ENCODE measurements at regions not wholly inside any gene's neighbourhood (a gene's known extent, or its start where the extent isn't known, plus 50 kb on each side); places are given as distances from the start of the nearest gene placed in this dataset.

DNA sequence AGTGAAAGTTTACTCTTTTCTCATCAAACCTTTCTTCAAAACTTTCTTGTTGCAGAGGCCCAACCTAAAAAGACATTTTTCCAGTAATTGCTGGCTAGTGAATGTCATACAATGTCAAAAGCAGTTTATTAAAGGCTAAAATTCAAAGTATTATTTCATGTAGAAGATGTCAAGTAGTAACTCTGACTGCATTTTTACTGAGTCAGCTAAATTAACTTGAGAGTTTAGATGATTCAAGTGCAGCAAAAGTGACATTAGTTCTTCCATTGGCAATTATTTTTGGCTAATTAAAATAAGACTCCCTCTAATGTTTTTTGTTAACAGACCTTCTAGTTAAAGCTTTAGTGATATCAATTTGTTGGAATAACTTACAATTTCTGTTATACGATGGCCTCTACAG lies 1438.5 kb downstream of the GRIK2 start:
- Histone ChIP-seq H3K27ac (ENCODE audit: low read length) (no peak overlapping the region), H3K27me3 (ENCODE audit: insufficient read depth, low read depth, low read length) (no peaks in the 10 kb centered on the region), H3K9me2 (ENCODE audit: insufficient read depth, low read length) (no peaks in the 10 kb centered on the region), H2AFZ (ENCODE audit: low read depth, low read length) (no peak overlapping the region), H3K4me3 (ENCODE audit: low read length) (no peak overlapping the region), H3K4me2 (ENCODE audit: low read length) (no peak overlapping the region), H4K20me1 (ENCODE audit: insufficient read depth) (no peaks in the 10 kb centered on the region), H3K36me3 (ENCODE audit: insufficient read depth, low read length) (no peaks in the 10 kb centered on the region), H3F3A (ENCODE audit: insufficient read depth, low read length, poor library complexity, severe bottlenecking) (no peaks in the 10 kb centered on the region), H3K79me2 (replicated peaks; ENCODE audit: insufficient read depth, low read length) (no peaks in the 10 kb centered on the region), H3K9me3 (ENCODE audit: low read length) (peaks cover 3% of the 10 kb centered on the region), H3K9ac (ENCODE audit: low read length) (no peak overlapping the region)
- TF ChIP-seq, protein P1, sequence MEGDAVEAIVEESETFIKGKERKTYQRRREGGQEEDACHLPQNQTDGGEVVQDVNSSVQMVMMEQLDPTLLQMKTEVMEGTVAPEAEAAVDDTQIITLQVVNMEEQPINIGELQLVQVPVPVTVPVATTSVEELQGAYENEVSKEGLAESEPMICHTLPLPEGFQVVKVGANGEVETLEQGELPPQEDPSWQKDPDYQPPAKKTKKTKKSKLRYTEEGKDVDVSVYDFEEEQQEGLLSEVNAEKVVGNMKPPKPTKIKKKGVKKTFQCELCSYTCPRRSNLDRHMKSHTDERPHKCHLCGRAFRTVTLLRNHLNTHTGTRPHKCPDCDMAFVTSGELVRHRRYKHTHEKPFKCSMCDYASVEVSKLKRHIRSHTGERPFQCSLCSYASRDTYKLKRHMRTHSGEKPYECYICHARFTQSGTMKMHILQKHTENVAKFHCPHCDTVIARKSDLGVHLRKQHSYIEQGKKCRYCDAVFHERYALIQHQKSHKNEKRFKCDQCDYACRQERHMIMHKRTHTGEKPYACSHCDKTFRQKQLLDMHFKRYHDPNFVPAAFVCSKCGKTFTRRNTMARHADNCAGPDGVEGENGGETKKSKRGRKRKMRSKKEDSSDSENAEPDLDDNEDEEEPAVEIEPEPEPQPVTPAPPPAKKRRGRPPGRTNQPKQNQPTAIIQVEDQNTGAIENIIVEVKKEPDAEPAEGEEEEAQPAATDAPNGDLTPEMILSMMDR (IDR thresholded peaks at IDR 0.05; ENCODE audit: poor library complexity, severe bottlenecking): no peak
- no peak for TF ChIP-seq EZH2 (IDR thresholded peaks at IDR 0.05; ENCODE audit: borderline replicate concordance, insufficient read depth, low read length, poor library complexity, severe bottlenecking)
- TF ChIP-seq TAF1 (IDR thresholded peaks at IDR 0.05; ENCODE audit: low read depth): no peak
- TF ChIP-seq RAD21 (conservative IDR thresholded peaks at IDR 0.05): no peak
- no peak for TF ChIP-seq POLR2AphosphoS5 (IDR thresholded peaks at IDR 0.05)
- no peak for TF ChIP-seq SMC3 (conservative IDR thresholded peaks at IDR 0.05; ENCODE audit: poor library complexity)
- no peak for TF ChIP-seq MXI1 (conservative IDR thresholded peaks at IDR 0.05; ENCODE audit: poor library complexity, severe bottlenecking)
- no peak for TF ChIP-seq EP300 (conservative IDR thresholded peaks at IDR 0.05; ENCODE audit: poor library complexity, severe bottlenecking)

DNA sequence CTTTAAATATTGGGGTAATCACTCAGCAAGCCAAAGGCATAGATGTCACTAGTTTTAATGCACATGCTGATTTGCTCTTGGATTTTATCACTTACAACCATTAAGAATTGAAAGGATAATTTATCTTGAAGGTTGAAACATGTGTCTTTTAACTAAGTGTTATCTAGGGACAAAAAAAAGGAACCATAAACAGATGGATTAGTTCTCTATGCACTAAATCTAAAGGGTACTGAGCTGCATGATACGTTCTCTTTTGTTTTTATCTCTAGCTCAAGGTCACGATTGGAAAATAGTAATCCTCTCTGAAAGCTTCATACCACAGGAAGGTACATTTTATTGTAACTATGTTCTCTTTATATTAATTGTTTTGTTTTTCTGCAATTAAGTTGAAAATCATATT lies 1426.6 kb downstream of the GRIK2 start:
- Histone ChIP-seq H3K9ac (ENCODE audit: low read length) (no peak overlapping the region), H3F3A (ENCODE audit: insufficient read depth, low read length, poor library complexity, severe bottlenecking) (no peaks in the 10 kb centered on the region), H3K4me2 (ENCODE audit: low read length) (no peak overlapping the region), H3K9me2 (ENCODE audit: insufficient read depth, low read length) (no peaks in the 10 kb centered on the region), H3K79me2 (replicated peaks; ENCODE audit: insufficient read depth, low read length) (no peaks in the 10 kb centered on the region), H3K27ac (ENCODE audit: low read length) (no peak overlapping the region), H3K36me3 (ENCODE audit: insufficient read depth, low read length) (no peaks in the 10 kb centered on the region), H3K4me3 (ENCODE audit: low read length) (no peak overlapping the region), H4K20me1 (ENCODE audit: insufficient read depth) (no peaks in the 10 kb centered on the region), H3K27me3 (ENCODE audit: insufficient read depth, low read depth, low read length) (no peaks in the 10 kb centered on the region), H2AFZ (ENCODE audit: low read depth, low read length) (no peak overlapping the region), H3K9me3 (ENCODE audit: low read length) (no peaks in the 10 kb centered on the region)
- TF ChIP-seq SMC3 (conservative IDR thresholded peaks at IDR 0.05; ENCODE audit: poor library complexity) (no peak), EP300 (conservative IDR thresholded peaks at IDR 0.05; ENCODE audit: poor library complexity, severe bottlenecking) (no peak), TAF1 (IDR thresholded peaks at IDR 0.05; ENCODE audit: low read depth) (no peak), POLR2AphosphoS5 (IDR thresholded peaks at IDR 0.05) (no peak), MXI1 (conservative IDR thresholded peaks at IDR 0.05; ENCODE audit: poor library complexity, severe bottlenecking) (no peak), RAD21 (conservative IDR thresholded peaks at IDR 0.05) (no peak), EZH2 (IDR thresholded peaks at IDR 0.05; ENCODE audit: borderline replicate concordance, insufficient read depth, low read length, poor library complexity, severe bottlenecking) (no peak)
- TF ChIP-seq, protein P1 (IDR thresholded peaks at IDR 0.05; ENCODE audit: poor library complexity, severe bottlenecking): no peak
- TF ChIP-seq, protein P2, sequence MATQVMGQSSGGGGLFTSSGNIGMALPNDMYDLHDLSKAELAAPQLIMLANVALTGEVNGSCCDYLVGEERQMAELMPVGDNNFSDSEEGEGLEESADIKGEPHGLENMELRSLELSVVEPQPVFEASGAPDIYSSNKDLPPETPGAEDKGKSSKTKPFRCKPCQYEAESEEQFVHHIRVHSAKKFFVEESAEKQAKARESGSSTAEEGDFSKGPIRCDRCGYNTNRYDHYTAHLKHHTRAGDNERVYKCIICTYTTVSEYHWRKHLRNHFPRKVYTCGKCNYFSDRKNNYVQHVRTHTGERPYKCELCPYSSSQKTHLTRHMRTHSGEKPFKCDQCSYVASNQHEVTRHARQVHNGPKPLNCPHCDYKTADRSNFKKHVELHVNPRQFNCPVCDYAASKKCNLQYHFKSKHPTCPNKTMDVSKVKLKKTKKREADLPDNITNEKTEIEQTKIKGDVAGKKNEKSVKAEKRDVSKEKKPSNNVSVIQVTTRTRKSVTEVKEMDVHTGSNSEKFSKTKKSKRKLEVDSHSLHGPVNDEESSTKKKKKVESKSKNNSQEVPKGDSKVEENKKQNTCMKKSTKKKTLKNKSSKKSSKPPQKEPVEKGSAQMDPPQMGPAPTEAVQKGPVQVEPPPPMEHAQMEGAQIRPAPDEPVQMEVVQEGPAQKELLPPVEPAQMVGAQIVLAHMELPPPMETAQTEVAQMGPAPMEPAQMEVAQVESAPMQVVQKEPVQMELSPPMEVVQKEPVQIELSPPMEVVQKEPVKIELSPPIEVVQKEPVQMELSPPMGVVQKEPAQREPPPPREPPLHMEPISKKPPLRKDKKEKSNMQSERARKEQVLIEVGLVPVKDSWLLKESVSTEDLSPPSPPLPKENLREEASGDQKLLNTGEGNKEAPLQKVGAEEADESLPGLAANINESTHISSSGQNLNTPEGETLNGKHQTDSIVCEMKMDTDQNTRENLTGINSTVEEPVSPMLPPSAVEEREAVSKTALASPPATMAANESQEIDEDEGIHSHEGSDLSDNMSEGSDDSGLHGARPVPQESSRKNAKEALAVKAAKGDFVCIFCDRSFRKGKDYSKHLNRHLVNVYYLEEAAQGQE (IDR thresholded peaks at IDR 0.05; ENCODE audit: borderline replicate concordance): no peak
